Liver (tissue), 8 donors: ENCODE measurements at regions not wholly inside any gene's neighbourhood (a gene's known extent, or its start where the extent isn't known, plus 50 kb on each side); places are given as distances from the start of the nearest gene placed in this dataset.

ENCODE experiments used
- DNase-seq: peaks from one replicate; pipeline ENCODE4 v3.0.0-alpha.2; 2017; ENCODE audit warnings: low spot score
- H3K27ac ChIP-seq, 2 donors: one replicate each; pipeline ENCODE4 v1.7.0; 2013; ENCODE audit warnings: inconsistent platforms in 2 of 2, low read length in 2 of 2, control low read depth in 1 of 2, low read depth in 1 of 2, mild to moderate bottlenecking in 1 of 2
- H3K27me3 ChIP-seq, 4 donors: one replicate each; pipeline versions ENCODE4 v1.6.1 to v1.7.0; 2013; ENCODE audit warnings: low read length in 3 of 4, inconsistent platforms in 1 of 4, mild to moderate bottlenecking in 1 of 4, moderate library complexity in 1 of 4; ENCODE audit not compliant: control insufficient read depth in 4 of 4, insufficient read depth in 4 of 4
- H3K36me3 ChIP-seq, 4 donors: one replicate each; pipeline versions ENCODE4 v1.6.1 to v1.7.0; 2013; ENCODE audit warnings: low read length in 3 of 4, mild to moderate bottlenecking in 3 of 4, low read depth in 1 of 4, moderate library complexity in 1 of 4; ENCODE audit not compliant: control insufficient read depth in 4 of 4, insufficient read depth in 3 of 4
- H3K4me1 ChIP-seq, 4 donors: one replicate each; pipeline versions ENCODE4 v1.6.1 to v1.7.0; 2013; ENCODE audit warnings: low read length in 3 of 4, mild to moderate bottlenecking in 3 of 4, moderate library complexity in 1 of 4; ENCODE audit not compliant: control insufficient read depth in 4 of 4, insufficient read depth in 4 of 4
- H3K4me3 ChIP-seq, 3 donors: one replicate each; pipeline versions ENCODE4 v1.6.1 to v1.7.0; 2013; ENCODE audit warnings: low read length in 3 of 3, control low read depth in 1 of 3, low read depth in 1 of 3, mild to moderate bottlenecking in 1 of 3
- H3K9ac ChIP-seq, 2 donors: one replicate each; pipeline ENCODE4 v1.7.0; 2013; ENCODE audit warnings: low read length in 2 of 2, mild to moderate bottlenecking in 2 of 2, moderate library complexity in 2 of 2, control low read depth in 1 of 2, low read depth in 1 of 2
- H3K9me3 ChIP-seq, 4 donors: one replicate each; pipeline versions ENCODE4 v1.6.1 to v1.7.0; 2013; ENCODE audit warnings: low read length in 3 of 4; ENCODE audit not compliant: control insufficient read depth in 4 of 4
- EGR1 ChIP-seq, 2 donors: IDR thresholded peaks; 2 replicates each; pipeline ENCODE4 v1.6.1; 2016 to 2018; ENCODE audit warnings: antibody characterized with exemption in 2 of 2, low read depth in 2 of 2
- FOXA1 ChIP-seq: IDR thresholded peaks from 2 replicates; pipeline ENCODE4 v1.6.1; 2016; ENCODE audit warnings: antibody characterized with exemption
- FOXA2 ChIP-seq: IDR thresholded peaks from 2 replicates; pipeline ENCODE4 v1.6.1; 2016; ENCODE audit warnings: antibody characterized with exemption
- GABPA ChIP-seq, 2 donors: IDR thresholded peaks in 1 of 2; conservative IDR thresholded peaks in 1 of 2; 2 replicates each; pipeline ENCODE4 v1.6.1; 2016; ENCODE audit warnings: antibody characterized with exemption in 2 of 2, mild to moderate bottlenecking in 1 of 2, moderate library complexity in 1 of 2
- HNF4A ChIP-seq, 2 donors: conservative IDR thresholded peaks; 2 replicates each; pipeline ENCODE4 v1.6.1; 2016; ENCODE audit warnings: antibody characterized with exemption in 2 of 2, mild to moderate bottlenecking in 2 of 2
- HNF4G ChIP-seq: IDR thresholded peaks from 2 replicates; pipeline ENCODE4 v1.6.1; 2016; ENCODE audit warnings: antibody characterized with exemption
- JUND ChIP-seq, 2 donors: IDR thresholded peaks; 2 replicates each; pipeline ENCODE4 v1.6.1; 2016; ENCODE audit warnings: antibody characterized with exemption in 2 of 2
- NR2F2 ChIP-seq: IDR thresholded peaks from 2 replicates; pipeline ENCODE4 v1.6.1; 2016; ENCODE audit warnings: antibody characterized with exemption
- RAD21 ChIP-seq, 2 donors: IDR thresholded peaks; 2 replicates each; pipeline ENCODE4 v1.6.1; 2016; ENCODE audit warnings: antibody characterized with exemption in 2 of 2, mild to moderate bottlenecking in 2 of 2
- RXRA ChIP-seq, 2 donors: IDR thresholded peaks; 2 replicates each; pipeline ENCODE4 v1.6.1; 2017 to 2018; ENCODE audit warnings: antibody characterized with exemption in 2 of 2, mild to moderate bottlenecking in 1 of 2
- SP1 ChIP-seq: IDR thresholded peaks from 2 replicates; pipeline ENCODE4 v1.6.1; 2018; ENCODE audit warnings: antibody characterized with exemption, mild to moderate bottlenecking
- TAF1 ChIP-seq: conservative IDR thresholded peaks from 2 replicates; pipeline ENCODE4 v1.6.1; 2016; ENCODE audit warnings: antibody characterized with exemption, mild to moderate bottlenecking
- YY1 ChIP-seq: IDR thresholded peaks from 2 replicates; pipeline ENCODE4 v1.6.1; 2016; ENCODE audit warnings: antibody characterized with exemption, mild to moderate bottlenecking
- WGBS: extraction: QIAGEN DNeasy Blood & Tissue Kit; methylation state at CpG from one replicate; pipeline ENCODE4 v1.1.7; 2013; 5-methylcytosine and 5-hydroxymethylcytosine counted together
- TF ChIP-seq, protein P1 (sequence below): fragments of 150-350 bp; IDR thresholded peaks from 2 replicates; pipeline ENCODE4 v1.5.1; 2017; ENCODE audit warnings: improper control_type of control experiment, low read depth, low read length; ENCODE audit not compliant: missing input control
- TF ChIP-seq, protein P2 (sequence below): IDR thresholded peaks from 2 replicates; pipeline ENCODE4 v1.6.1; 2016; ENCODE audit warnings: antibody characterized with exemption
- TF ChIP-seq, protein P3 (sequence below): IDR thresholded peaks from 2 replicates; pipeline ENCODE4 v1.6.1; 2016; ENCODE audit warnings: antibody characterized with exemption
- TF ChIP-seq, protein P4 (sequence below): IDR thresholded peaks from 2 replicates; pipeline ENCODE4 v1.6.1; 2016; ENCODE audit warnings: antibody characterized with exemption, mild to moderate bottlenecking
- TF ChIP-seq, protein P5 (sequence below): IDR thresholded peaks from 2 replicates; pipeline ENCODE4 v1.6.1; 2016; ENCODE audit warnings: antibody characterized with exemption
- donor health status: healthy.
- donor health status: healthy.
- donor health status: healthy.
- donor health status: healthy.
- donor health status: healthy.

DNA sequence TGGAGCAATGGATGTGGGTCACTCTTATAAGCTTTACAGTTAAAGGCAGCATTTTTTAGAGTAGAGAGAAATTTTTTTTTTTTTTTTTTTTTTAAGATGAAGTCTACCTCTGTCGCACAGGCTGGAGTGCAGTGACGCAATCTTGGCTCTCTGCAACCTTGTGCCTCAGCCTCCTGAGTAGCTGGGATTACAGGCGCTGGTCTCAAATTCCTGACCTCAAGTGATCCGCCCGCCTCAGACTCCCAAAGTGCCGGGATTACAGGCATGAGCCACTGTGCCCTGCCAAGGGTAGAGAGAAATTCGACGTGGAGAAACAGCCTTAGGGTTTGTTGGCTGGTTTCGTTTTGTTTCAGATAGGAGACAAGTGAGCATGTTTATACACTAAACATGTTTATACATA is 594.2 kb upstream of the ADAMTS5 start:
- H3K27ac ChIP-seq, result no peak overlapping the region
- DNase-seq, result no peak
- no peak overlapping the region for H3K4me3 ChIP-seq
- WGBS, result 72% methylated on average over 9 of the region's 9 CpGs
- H3K9me3 ChIP-seq, result no peaks in the 10 kb centered on the region
- no peaks in the 10 kb centered on the region for H3K27me3 ChIP-seq
- H3K36me3 ChIP-seq, result no peaks in the 10 kb centered on the region
- no peaks in the 10 kb centered on the region for H3K4me1 ChIP-seq
- no peak overlapping the region for H3K9ac ChIP-seq
- no peak for TF ChIP-seq TAF1
- TF ChIP-seq, protein P1, sequence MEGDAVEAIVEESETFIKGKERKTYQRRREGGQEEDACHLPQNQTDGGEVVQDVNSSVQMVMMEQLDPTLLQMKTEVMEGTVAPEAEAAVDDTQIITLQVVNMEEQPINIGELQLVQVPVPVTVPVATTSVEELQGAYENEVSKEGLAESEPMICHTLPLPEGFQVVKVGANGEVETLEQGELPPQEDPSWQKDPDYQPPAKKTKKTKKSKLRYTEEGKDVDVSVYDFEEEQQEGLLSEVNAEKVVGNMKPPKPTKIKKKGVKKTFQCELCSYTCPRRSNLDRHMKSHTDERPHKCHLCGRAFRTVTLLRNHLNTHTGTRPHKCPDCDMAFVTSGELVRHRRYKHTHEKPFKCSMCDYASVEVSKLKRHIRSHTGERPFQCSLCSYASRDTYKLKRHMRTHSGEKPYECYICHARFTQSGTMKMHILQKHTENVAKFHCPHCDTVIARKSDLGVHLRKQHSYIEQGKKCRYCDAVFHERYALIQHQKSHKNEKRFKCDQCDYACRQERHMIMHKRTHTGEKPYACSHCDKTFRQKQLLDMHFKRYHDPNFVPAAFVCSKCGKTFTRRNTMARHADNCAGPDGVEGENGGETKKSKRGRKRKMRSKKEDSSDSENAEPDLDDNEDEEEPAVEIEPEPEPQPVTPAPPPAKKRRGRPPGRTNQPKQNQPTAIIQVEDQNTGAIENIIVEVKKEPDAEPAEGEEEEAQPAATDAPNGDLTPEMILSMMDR, result no peak
- TF ChIP-seq, protein P2, sequence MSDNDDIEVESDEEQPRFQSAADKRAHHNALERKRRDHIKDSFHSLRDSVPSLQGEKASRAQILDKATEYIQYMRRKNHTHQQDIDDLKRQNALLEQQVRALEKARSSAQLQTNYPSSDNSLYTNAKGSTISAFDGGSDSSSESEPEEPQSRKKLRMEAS, result no peak
- no peak for TF ChIP-seq NR2F2
- TF ChIP-seq, protein P3, sequence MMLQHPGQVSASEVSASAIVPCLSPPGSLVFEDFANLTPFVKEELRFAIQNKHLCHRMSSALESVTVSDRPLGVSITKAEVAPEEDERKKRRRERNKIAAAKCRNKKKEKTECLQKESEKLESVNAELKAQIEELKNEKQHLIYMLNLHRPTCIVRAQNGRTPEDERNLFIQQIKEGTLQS, result no peak
- TF ChIP-seq HNF4A (conservative IDR thresholded peaks at IDR 0.05), result no peak
- TF ChIP-seq GABPA (IDR thresholded peaks at IDR 0.05 in 1 of 2, conservative IDR thresholded peaks at IDR 0.05 in 1 of 2), result no peak
- TF ChIP-seq JUND (IDR thresholded peaks at IDR 0.05), result no peak
- TF ChIP-seq SP1, result no peak
- no peak for TF ChIP-seq RXRA (IDR thresholded peaks at IDR 0.05)
- TF ChIP-seq RAD21 (IDR thresholded peaks at IDR 0.05), result no peak
- no peak for TF ChIP-seq FOXA2
- no peak for TF ChIP-seq YY1
- TF ChIP-seq EGR1 (IDR thresholded peaks at IDR 0.05; ENCODE audit: low read depth in 2 of 2), result no peak
- TF ChIP-seq, protein P4, sequence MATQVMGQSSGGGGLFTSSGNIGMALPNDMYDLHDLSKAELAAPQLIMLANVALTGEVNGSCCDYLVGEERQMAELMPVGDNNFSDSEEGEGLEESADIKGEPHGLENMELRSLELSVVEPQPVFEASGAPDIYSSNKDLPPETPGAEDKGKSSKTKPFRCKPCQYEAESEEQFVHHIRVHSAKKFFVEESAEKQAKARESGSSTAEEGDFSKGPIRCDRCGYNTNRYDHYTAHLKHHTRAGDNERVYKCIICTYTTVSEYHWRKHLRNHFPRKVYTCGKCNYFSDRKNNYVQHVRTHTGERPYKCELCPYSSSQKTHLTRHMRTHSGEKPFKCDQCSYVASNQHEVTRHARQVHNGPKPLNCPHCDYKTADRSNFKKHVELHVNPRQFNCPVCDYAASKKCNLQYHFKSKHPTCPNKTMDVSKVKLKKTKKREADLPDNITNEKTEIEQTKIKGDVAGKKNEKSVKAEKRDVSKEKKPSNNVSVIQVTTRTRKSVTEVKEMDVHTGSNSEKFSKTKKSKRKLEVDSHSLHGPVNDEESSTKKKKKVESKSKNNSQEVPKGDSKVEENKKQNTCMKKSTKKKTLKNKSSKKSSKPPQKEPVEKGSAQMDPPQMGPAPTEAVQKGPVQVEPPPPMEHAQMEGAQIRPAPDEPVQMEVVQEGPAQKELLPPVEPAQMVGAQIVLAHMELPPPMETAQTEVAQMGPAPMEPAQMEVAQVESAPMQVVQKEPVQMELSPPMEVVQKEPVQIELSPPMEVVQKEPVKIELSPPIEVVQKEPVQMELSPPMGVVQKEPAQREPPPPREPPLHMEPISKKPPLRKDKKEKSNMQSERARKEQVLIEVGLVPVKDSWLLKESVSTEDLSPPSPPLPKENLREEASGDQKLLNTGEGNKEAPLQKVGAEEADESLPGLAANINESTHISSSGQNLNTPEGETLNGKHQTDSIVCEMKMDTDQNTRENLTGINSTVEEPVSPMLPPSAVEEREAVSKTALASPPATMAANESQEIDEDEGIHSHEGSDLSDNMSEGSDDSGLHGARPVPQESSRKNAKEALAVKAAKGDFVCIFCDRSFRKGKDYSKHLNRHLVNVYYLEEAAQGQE, result no peak
- TF ChIP-seq FOXA1, result no peak
- no peak for TF ChIP-seq HNF4G
- TF ChIP-seq, protein P5, sequence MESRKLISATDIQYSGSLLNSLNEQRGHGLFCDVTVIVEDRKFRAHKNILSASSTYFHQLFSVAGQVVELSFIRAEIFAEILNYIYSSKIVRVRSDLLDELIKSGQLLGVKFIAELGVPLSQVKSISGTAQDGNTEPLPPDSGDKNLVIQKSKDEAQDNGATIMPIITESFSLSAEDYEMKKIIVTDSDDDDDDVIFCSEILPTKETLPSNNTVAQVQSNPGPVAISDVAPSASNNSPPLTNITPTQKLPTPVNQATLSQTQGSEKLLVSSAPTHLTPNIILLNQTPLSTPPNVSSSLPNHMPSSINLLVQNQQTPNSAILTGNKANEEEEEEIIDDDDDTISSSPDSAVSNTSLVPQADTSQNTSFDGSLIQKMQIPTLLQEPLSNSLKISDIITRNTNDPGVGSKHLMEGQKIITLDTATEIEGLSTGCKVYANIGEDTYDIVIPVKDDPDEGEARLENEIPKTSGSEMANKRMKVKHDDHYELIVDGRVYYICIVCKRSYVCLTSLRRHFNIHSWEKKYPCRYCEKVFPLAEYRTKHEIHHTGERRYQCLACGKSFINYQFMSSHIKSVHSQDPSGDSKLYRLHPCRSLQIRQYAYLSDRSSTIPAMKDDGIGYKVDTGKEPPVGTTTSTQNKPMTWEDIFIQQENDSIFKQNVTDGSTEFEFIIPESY, result no peak

DNA sequence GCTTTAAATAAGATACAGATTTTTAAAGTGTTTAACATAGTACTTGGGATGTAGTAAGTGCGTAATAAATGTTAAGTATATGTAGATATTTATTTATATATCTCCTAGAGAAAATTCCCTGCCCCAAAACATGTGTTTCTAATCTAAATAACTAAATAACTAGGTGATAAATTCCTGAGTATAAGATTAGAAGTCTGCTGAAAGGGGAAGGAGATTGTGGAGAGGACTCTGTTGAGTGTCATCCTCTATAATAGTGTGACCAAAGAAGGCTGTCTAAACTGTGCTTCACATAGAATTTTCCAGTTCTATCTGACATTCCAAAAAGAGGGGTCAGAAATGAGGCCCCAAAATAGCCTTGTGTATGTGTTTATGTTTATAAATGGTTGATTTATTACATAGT is 590.5 kb upstream of the ADAMTS5 start:
- WGBS, result 82% methylated on average over 1 of the region's 1 CpG
- Histone ChIP-seq H3K27ac (no peak overlapping the region), H3K9me3 (no peaks in the 10 kb centered on the region), H3K9ac (no peak overlapping the region), H3K4me3 (no peak overlapping the region), H3K27me3 (peaks cover 0 to 3% (median 0%) of the 10 kb centered on the region in 4 donors), H3K4me1 (no peaks in the 10 kb centered on the region), H3K36me3 (no peaks in the 10 kb centered on the region)
- no peak for DNase-seq
- no peak for TF ChIP-seq HNF4G
- TF ChIP-seq, protein P1, result no peak
- TF ChIP-seq, protein P4, result no peak
